Adrenal gland (tissue), 5 donors: ENCODE measurements at regions not wholly inside any gene's neighbourhood (a gene's known extent, or its start where the extent isn't known, plus 50 kb on each side); places are given as distances from the start of the nearest gene placed in this dataset.

Source experiments
- CTCF ChIP-seq, 6 experiments: fragments of 450-650 bp in 4 of 6; fragments of 200-600 bp in 2 of 6; sonication (generic) in 1 of 6; IDR thresholded peaks; 1 replicate in 5 of 6; 2 replicates in 1 of 6; pipeline versions ENCODE4 v1.5.1 to v1.8.0; 2016 to 2021; ENCODE audit warnings: antibody characterized with exemption in 6 of 6, mild to moderate bottlenecking in 2 of 6, moderate library complexity in 1 of 6
- POLR2A ChIP-seq, 2 donors: fragments of 450-650 bp; IDR thresholded peaks; one replicate each; pipeline ENCODE4 v1.6.1; 2017; ENCODE audit warnings: antibody characterized with exemption in 2 of 2, mild to moderate bottlenecking in 2 of 2, moderate library complexity in 1 of 2
- donor health status: DM: no; HTN: no; CAD: no.

- TF ChIP-seq CTCF (IDR thresholded peaks at IDR 0.05) (no peak), POLR2A (IDR thresholded peaks at IDR 0.05) (no peak)
Measured at GRCh38 chr7:109734601-109735000, 1164.9 kb downstream of the DNAJB9 start.
